DMS114 treated with DMSO at 0.1 percent for 48 hours (cell line): ENCODE measurements at regions not wholly inside any gene's neighbourhood (a gene's known extent, or its start where the extent isn't known, plus 50 kb on each side); places are given as distances from the start of the nearest gene placed in this dataset.

ENCODE experiments used
- DNase-seq: peaks from one replicate; lab custom pipeline; 2025; ENCODE audit not compliant: unreplicated experiment; lab: John Stamatoyannopoulos, UW

- no peak for DNase-seq
These were observed 56.6 kb upstream of the CDC42BPA start for GRCh38 chr1:227374846-227375245.

- no peak for DNase-seq
These were observed 54.4 kb upstream of the CDC42BPA start for GRCh38 chr1:227372726-227373130.

- no peak for DNase-seq
These were observed 52.4 kb upstream of the CDC42BPA start for GRCh38 chr1:227370533-227371254.

GRCh38 chr1:227369102-227369760, 50.9 kb upstream of the CDC42BPA start:
- no peak for DNase-seq
